ENCODE measurements at regions not wholly inside any gene's neighbourhood (a gene's known extent, or its start where the extent isn't known, plus 50 kb on each side); places are given as distances from the start of the nearest gene placed in this dataset.

DNA sequence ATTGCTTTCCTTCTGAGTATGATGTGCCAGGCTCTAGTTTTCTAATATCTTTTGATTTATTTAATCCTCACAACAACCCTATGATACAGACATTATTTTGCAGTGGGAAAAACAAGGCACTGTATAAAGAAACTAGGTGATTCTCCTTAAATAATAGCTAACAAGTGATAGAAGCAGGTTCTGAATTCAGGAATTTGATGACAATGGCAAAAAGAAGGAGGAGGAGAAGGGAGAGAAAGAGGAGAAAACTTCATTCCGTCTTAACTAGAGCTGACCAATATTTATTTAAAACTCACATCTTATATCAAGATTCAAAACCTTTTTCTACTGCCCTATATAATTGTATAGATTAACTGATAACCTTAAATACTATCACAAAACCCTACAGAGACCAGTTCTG is 1477.1 kb upstream of the PCDH7 start:
- ChIA-PET POLR2A (no interaction called here), CTCF (no interaction called here)
- TF ChIP-seq, protein P1, sequence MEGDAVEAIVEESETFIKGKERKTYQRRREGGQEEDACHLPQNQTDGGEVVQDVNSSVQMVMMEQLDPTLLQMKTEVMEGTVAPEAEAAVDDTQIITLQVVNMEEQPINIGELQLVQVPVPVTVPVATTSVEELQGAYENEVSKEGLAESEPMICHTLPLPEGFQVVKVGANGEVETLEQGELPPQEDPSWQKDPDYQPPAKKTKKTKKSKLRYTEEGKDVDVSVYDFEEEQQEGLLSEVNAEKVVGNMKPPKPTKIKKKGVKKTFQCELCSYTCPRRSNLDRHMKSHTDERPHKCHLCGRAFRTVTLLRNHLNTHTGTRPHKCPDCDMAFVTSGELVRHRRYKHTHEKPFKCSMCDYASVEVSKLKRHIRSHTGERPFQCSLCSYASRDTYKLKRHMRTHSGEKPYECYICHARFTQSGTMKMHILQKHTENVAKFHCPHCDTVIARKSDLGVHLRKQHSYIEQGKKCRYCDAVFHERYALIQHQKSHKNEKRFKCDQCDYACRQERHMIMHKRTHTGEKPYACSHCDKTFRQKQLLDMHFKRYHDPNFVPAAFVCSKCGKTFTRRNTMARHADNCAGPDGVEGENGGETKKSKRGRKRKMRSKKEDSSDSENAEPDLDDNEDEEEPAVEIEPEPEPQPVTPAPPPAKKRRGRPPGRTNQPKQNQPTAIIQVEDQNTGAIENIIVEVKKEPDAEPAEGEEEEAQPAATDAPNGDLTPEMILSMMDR (IDR thresholded peaks at IDR 0.05; ENCODE audit: insufficient read depth, low read length, missing control alignments): no peak
- H3K4me3 ChIP-seq (ENCODE audit: low read depth, low read length): no peak overlapping the region
- DNase-seq (ENCODE audit: low read depth, low spot score): no peak

DNA sequence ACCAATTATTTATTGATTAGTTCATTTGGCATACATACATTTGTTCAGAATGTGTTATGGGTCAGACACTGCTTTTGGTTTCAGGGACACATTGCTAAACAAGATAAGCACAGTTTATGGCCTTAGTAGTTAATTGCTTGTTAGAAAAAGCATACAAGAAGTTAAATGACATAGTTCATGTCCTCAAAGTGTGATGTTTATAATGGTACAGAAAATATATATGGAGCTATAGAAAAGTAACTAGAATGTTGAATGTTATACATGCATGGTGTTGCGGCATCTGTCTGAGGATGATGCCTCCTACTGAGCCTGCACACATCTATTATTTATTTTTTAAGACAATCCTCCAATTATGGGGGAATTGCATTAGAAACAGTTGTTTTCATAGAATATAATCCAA is 1476.3 kb upstream of the PCDH7 start:
- no peak overlapping the region for H3K4me3 ChIP-seq (ENCODE audit: low read depth, low read length)
- POLR2A ChIA-PET: no interaction called here
- DNase-seq (ENCODE audit: low read depth, low spot score): no peak
- TF ChIP-seq, protein P1 (IDR thresholded peaks at IDR 0.05; ENCODE audit: insufficient read depth, low read length, missing control alignments): no peak
- CTCF ChIA-PET: no interaction called here

DNA sequence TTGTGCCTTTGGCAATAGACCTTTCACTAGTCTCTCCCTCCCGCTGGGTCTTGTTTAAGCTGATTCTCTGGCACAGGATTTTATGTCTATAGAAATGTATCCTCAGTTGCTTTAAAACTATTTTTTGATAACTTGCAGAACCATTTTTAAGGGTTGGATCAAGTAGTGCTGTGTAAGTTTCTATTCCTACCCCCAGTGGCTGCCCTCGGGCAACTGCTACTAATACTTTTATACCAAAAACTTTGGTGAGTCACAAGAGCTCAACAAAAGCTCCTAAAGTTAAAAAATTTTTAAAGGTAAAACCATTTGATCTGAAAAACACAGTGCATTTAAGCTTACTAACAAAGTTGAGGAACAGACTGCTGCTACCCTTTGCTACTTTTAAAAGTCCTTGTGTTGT is 1460.6 kb upstream of the PCDH7 start:
- no peak overlapping the region for H3K4me3 ChIP-seq (ENCODE audit: low read depth, low read length)
- TF ChIP-seq, protein P1 (IDR thresholded peaks at IDR 0.05; ENCODE audit: insufficient read depth, low read length, missing control alignments): no peak
- ChIA-PET POLR2A (no interaction called here), CTCF (no interaction called here)
- DNase-seq (ENCODE audit: low read depth, low spot score): no peak

DNA sequence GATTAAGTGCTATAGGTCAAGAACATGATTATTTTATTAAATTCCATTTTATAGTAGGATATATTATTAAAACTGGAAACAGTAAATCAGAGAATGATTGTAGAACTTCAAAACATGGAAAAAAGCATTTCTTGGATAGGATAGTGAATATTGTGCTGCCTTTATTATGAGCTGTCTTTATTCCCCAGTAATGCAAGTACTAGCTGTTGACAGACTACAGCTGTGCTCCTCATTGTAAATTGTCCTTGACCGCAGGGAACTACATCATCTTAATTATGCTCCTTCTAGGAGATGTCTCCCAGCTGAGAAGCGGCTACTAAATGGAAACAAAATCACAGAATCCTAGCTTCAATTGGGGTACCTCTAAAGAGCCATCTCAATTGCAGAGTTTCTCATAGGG is 1457.2 kb upstream of the PCDH7 start:
- no peak overlapping the region for H3K4me3 ChIP-seq (ENCODE audit: low read depth, low read length)
- POLR2A ChIA-PET: no interaction called here
- CTCF ChIA-PET: no interaction called here
- TF ChIP-seq, protein P1 (IDR thresholded peaks at IDR 0.05; ENCODE audit: insufficient read depth, low read length, missing control alignments): no peak
- no peak for DNase-seq (ENCODE audit: low read depth, low spot score)

DNA sequence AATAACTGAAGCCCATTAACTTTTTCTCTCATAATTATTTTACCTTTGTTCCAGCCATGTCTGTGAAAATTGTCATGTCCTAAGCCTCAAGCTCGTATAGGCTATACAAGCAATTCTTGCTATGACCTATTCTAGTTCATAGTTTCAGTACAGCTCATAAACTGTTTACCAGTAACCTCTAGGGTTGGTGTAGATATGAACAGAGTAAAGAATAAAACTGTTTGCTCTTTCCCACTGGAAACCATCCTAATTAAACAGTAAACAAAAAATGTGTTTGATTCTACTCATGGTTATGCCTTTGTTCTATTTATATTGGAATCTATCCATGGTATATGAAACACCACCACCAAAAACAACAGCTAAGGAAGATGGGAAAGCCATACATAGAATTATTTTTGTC is 1444.0 kb upstream of the PCDH7 start:
- H3K4me3 ChIP-seq (ENCODE audit: low read depth, low read length): no peak overlapping the region
- TF ChIP-seq, protein P1 (IDR thresholded peaks at IDR 0.05; ENCODE audit: insufficient read depth, low read length, missing control alignments): no peak
- DNase-seq (ENCODE audit: low read depth, low spot score): no peak
- ChIA-PET CTCF (no interaction called here), POLR2A (no interaction called here)

DNA sequence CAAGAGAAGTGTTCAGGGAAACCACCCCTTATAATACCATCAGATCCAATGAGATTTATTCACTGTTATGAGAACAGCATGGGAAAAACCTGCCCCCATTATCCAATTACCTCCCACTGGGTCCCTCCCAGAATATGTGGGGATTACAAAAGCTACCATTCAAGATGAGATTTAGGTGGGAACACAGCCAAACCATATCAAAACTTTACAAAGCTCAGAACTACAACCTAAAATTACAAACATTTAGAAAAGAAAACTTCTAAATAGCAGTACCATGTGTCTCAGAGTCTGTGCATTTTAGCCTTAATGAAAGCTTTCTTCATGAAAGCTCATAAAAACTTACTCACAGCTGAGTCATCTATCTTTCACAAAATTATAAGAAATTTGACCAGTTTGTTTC is 1442.8 kb upstream of the PCDH7 start:
- CTCF ChIA-PET: no interaction called here
- DNase-seq (ENCODE audit: low read depth, low spot score): no peak

More for the DNA sequence above, 1442.8 kb upstream of the PCDH7 start:
- POLR2A ChIA-PET: no interaction called here
- TF ChIP-seq, protein P1 (IDR thresholded peaks at IDR 0.05; ENCODE audit: insufficient read depth, low read length, missing control alignments): no peak
- H3K4me3 ChIP-seq (ENCODE audit: low read depth, low read length): no peak overlapping the region
